BLaER1 (cell line): ENCODE measurements at regions not wholly inside any gene's neighbourhood (a gene's known extent, or its start where the extent isn't known, plus 50 kb on each side); places are given as distances from the start of the nearest gene placed in this dataset.
"Not testable (repeated sequence)": the region's sequence is repeated elsewhere in the genome, so short reads cannot be mapped to it uniquely, and the experiment has no call there.

Experiments used
- H3K27ac ChIP-seq: shearing (Covaris generic); formaldehyde crosslinking; 2 replicates; pipeline ENCODE4 v1.8.1; 2022
- H3K27me3 ChIP-seq: shearing (Covaris generic); formaldehyde crosslinking; 2 replicates; pipeline ENCODE4 v1.8.1; 2022
- H3K36me3 ChIP-seq: shearing (Covaris generic); formaldehyde crosslinking; 2 replicates; pipeline ENCODE4 v1.8.1; 2022
- H3K4me1 ChIP-seq: shearing (Covaris generic); formaldehyde crosslinking; 2 replicates; pipeline ENCODE4 v1.8.1; 2022
- H3K4me2 ChIP-seq: shearing (Covaris generic); formaldehyde crosslinking; 2 replicates; pipeline ENCODE4 v1.8.1; 2022
- H3K4me3 ChIP-seq: shearing (Covaris generic); formaldehyde crosslinking; 2 replicates; pipeline ENCODE4 v1.8.1; 2022
- H3K9ac ChIP-seq: shearing (Covaris generic); formaldehyde crosslinking; 2 replicates; pipeline ENCODE4 v1.8.1; 2022
- H3K9me3 ChIP-seq: shearing (Covaris generic); formaldehyde crosslinking; 2 replicates; pipeline ENCODE4 v1.8.1; 2022
- H4K20me1 ChIP-seq: shearing (Covaris generic); formaldehyde crosslinking; 2 replicates; pipeline ENCODE4 v1.8.1; 2022
- Cebpa-rat ChIP-seq: shearing (Covaris generic); IDR thresholded peaks from 2 replicates; pipeline ENCODE4 v1.8.1; 2022

GRCh38 chr7:4468320-4469102, 213.6 kb upstream of the FOXK1 start:
- no peak for TF ChIP-seq Cebpa-rat

GRCh38 chr7:4470246-4470645, 211.8 kb upstream of the FOXK1 start:
- Histone ChIP-seq H3K4me2 (no peak overlapping the region), H4K20me1 (no peaks in the 10 kb centered on the region), H3K9ac (no peak overlapping the region), H3K4me1 (no peaks in the 10 kb centered on the region), H3K9me3 (0 out of 2 replicates have a peak, but pooled peaks cover 5% of the 10 kb centered on the region), H3K27ac (no peak overlapping the region), H3K4me3 (no peak overlapping the region), H3K27me3 (no peaks in the 10 kb centered on the region; the same call in 1 of the 2 replicates), H3K36me3 (no peaks in the 10 kb centered on the region)
- TF ChIP-seq Cebpa-rat = no peak

More at GRCh38 chr7:4468320-4469102, 213.6 kb upstream of the FOXK1 start:
- Histone ChIP-seq H3K4me3 (no peak overlapping the region), H4K20me1 (no peaks in the 10 kb centered on the region), H3K27ac (no peak overlapping the region), H3K9me3 (peaks cover 11% of the 10 kb centered on the region; the same call in 1 of the 2 replicates), H3K36me3 (no peaks in the 10 kb centered on the region), H3K9ac (no peak overlapping the region), H3K27me3 (no peaks in the 10 kb centered on the region), H3K4me1 (no peaks in the 10 kb centered on the region), H3K4me2 (no peak overlapping the region)

GRCh38 chr7:4472728-4473127, 209.4 kb upstream of the FOXK1 start:
- H3K36me3 ChIP-seq = no peaks in the 10 kb centered on the region
- TF ChIP-seq Cebpa-rat = no peak
- no peak overlapping the region for H3K9ac ChIP-seq
- no peaks in the 10 kb centered on the region for H3K4me1 ChIP-seq
- no peaks in the 10 kb centered on the region; the same call in 1 of the 2 replicates for H3K27me3 ChIP-seq
- no peak overlapping the region for H3K4me3 ChIP-seq
- no peak overlapping the region for H3K4me2 ChIP-seq
- H3K9me3 ChIP-seq = 0 out of 2 replicates have a peak, but pooled peaks cover 5% of the 10 kb centered on the region
- H4K20me1 ChIP-seq = no peaks in the 10 kb centered on the region
- H3K27ac ChIP-seq = no peak overlapping the region

GRCh38 chr7:4479367-4480039, 202.6 kb upstream of the FOXK1 start:
- no peak overlapping the region for H3K27ac ChIP-seq
- H4K20me1 ChIP-seq = no peaks in the 10 kb centered on the region
- no peak overlapping the region for H3K4me2 ChIP-seq
- H3K27me3 ChIP-seq = no peaks in the 10 kb centered on the region; the same call in 1 of the 2 replicates
- no peak for TF ChIP-seq Cebpa-rat
- no peaks in the 10 kb centered on the region for H3K36me3 ChIP-seq
- H3K9me3 ChIP-seq = peaks cover 26% of the 10 kb centered on the region
- H3K4me3 ChIP-seq = no peak overlapping the region
- no peak overlapping the region for H3K9ac ChIP-seq
- no peaks in the 10 kb centered on the region for H3K4me1 ChIP-seq

DNA sequence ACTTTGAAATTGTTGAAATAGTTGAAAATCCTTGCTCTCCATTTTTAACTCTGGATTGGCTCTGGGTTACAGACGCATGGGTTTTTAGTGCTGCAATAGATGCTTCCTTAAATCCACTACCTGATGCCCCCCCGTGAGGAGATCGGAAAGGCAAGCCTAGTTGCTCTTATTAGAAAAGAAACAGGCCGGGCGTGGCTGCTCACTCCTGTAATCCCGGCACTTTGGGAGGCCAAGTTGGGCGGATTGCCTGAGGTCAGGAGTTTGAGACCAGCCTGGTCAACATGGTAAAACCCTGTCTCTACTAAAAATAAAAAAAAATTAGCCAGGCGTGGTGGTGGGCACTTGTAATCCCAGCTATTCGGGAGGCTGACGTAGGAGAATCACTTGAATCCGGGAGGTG, 202.0 kb upstream of the FOXK1 start:
- not testable (repeated sequence) for H3K9ac ChIP-seq, H3K4me1 ChIP-seq, H3K4me2 ChIP-seq, H3K36me3 ChIP-seq, H3K27ac ChIP-seq, H3K27me3 ChIP-seq, H4K20me1 ChIP-seq, H3K4me3 ChIP-seq
- peaks cover 32% of the 10 kb centered on the region for H3K9me3 ChIP-seq

- H3K4me2 ChIP-seq = no peak overlapping the region
- no peaks in the 10 kb centered on the region for H3K27me3 ChIP-seq
- no peak overlapping the region for H3K27ac ChIP-seq
- H4K20me1 ChIP-seq = no peaks in the 10 kb centered on the region
- no peak overlapping the region for H3K9ac ChIP-seq
- H3K4me1 ChIP-seq = no peaks in the 10 kb centered on the region
- H3K36me3 ChIP-seq = no peaks in the 10 kb centered on the region
- TF ChIP-seq Cebpa-rat = no peak
- H3K4me3 ChIP-seq = no peak overlapping the region
- H3K9me3 ChIP-seq = peaks cover 38% of the 10 kb centered on the region
Measured at GRCh38 chr7:4483851-4484250, 198.2 kb upstream of the FOXK1 start.

- no peaks in the 10 kb centered on the region for H3K4me1 ChIP-seq
- H3K27me3 ChIP-seq = no peaks in the 10 kb centered on the region
- no peak overlapping the region for H3K4me3 ChIP-seq
- H3K27ac ChIP-seq = no peak overlapping the region
- no peak overlapping the region for H3K4me2 ChIP-seq
- no peaks in the 10 kb centered on the region for H3K36me3 ChIP-seq
- no peak for TF ChIP-seq Cebpa-rat
- no peaks in the 10 kb centered on the region for H4K20me1 ChIP-seq
- H3K9me3 ChIP-seq = peaks cover 38% of the 10 kb centered on the region
- no peak overlapping the region for H3K9ac ChIP-seq
Measured at GRCh38 chr7:4484545-4484944, 197.6 kb upstream of the FOXK1 start.

DNA sequence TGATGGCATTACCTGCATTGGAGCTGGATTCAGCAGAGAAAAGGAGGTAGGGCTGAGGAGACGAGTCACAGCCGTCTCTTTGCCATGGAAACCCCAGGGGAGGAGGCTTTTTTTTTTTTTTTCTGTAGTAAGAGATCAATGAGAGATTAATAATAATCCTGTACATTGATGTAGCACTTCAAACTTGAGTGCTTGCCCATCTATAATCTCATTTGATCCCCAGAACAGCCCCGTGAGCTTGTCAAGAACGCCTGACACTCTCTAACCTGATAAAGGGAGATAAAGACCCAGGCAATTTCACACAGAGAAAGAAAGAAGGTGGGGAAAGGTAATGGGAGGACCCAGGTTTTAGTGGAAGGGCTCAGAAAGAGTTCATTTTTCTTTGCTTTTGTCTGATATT, 195.2 kb upstream of the FOXK1 start:
- H4K20me1 ChIP-seq = no peaks in the 10 kb centered on the region
- peaks cover 29% of the 10 kb centered on the region for H3K9me3 ChIP-seq
- no peak overlapping the region for H3K4me3 ChIP-seq
- no peaks in the 10 kb centered on the region for H3K36me3 ChIP-seq
- no peak overlapping the region for H3K27ac ChIP-seq
- H3K9ac ChIP-seq = no peak overlapping the region
- no peaks in the 10 kb centered on the region for H3K4me1 ChIP-seq
- TF ChIP-seq Cebpa-rat = no peak
- H3K27me3 ChIP-seq = no peaks in the 10 kb centered on the region
- no peak overlapping the region for H3K4me2 ChIP-seq

DNA sequence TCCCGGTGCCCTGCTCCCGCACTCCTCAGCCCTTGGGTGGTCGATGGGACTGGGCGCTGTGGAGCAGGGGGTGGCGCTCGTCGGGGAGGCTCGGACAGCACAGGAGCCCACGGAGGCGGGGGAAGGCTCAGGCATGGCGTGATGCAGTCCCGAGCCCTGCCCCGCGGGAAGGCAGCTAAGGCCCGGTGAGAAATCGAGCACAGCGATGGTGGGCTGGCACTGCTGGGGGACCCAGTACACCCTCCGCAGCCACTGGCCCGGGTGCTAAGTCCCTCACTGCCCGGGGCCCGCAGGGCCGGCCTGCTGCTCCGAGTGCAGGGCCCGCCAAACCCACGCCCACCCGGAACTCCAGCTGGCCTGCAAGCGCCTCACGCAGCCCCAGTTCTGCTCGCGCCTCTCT, 185.2 kb upstream of the FOXK1 start:
- H3K9ac ChIP-seq, H3K4me1 ChIP-seq, H3K4me2 ChIP-seq, H3K27me3 ChIP-seq, H4K20me1 ChIP-seq, H3K4me3 ChIP-seq, H3K27ac ChIP-seq, H3K36me3 ChIP-seq: not testable (repeated sequence)
- peaks cover 47% of the 10 kb centered on the region for H3K9me3 ChIP-seq

GRCh38 chr7:4500812-4501211, 181.3 kb upstream of the FOXK1 start:
- Histone ChIP-seq H3K4me2 (no peak overlapping the region), H3K36me3 (no peaks in the 10 kb centered on the region), H3K4me3 (no peak overlapping the region), H3K9me3 (peaks cover 44% of the 10 kb centered on the region), H3K4me1 (no peaks in the 10 kb centered on the region), H3K27ac (no peak overlapping the region), H4K20me1 (no peaks in the 10 kb centered on the region), H3K9ac (no peak overlapping the region), H3K27me3 (no peaks in the 10 kb centered on the region)
- TF ChIP-seq Cebpa-rat = no peak

DNA sequence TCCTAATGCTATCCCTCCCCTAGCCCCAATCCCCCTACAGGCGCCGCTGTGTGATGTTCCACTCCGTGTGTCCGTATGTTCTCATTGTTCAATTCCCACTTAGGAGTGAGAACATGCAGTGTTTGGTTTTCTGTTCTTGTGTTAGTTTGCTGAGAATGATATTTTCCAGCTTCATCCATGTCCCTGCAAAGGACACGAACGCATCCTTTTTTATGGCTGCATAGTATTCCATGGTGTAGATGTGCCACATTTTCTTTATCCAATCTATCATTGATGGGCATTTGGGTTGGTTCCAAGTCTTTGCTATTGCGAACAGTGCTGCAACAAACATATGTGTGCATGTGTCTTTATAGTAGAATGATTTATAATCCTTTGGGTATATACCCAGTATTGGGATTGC, 174.2 kb upstream of the FOXK1 start:
- not testable (repeated sequence) for H3K4me3 ChIP-seq, H3K27me3 ChIP-seq, H3K36me3 ChIP-seq, H3K4me2 ChIP-seq, H4K20me1 ChIP-seq, H3K27ac ChIP-seq, H3K9ac ChIP-seq
- peaks cover 12% of the 10 kb centered on the region for H3K4me1 ChIP-seq
- peaks cover 12% of the 10 kb centered on the region for H3K9me3 ChIP-seq
